SK-N-SH (cell line): ENCODE measurements at regions not wholly inside any gene's neighbourhood (a gene's known extent, or its start where the extent isn't known, plus 50 kb on each side); places are given as distances from the start of the nearest gene placed in this dataset.

Source experiments
- CTCF ChIA-PET: fragments of 300-600, 350-600 bp; formaldehyde crosslinking; extraction: SDS; loops from one replicate; lab custom pipeline; 2021; lab: Yijun Ruan, JAX
- POLR2A ChIA-PET: fragments of 350-600 bp; sonication (Branson Sonifier 250); formaldehyde crosslinking; extraction: SDS; loops from one replicate; lab custom pipeline; 2020; ENCODE audit warnings: antibody characterized with exemption, inconsistent platforms; lab: Yijun Ruan, JAX
- DNase-seq: peaks from one replicate; pipeline ENCODE4 v3.0.0; 2012
- H2AFZ ChIP-seq: fragments of 200-600 bp; sonication (generic); 2 replicates; pipeline ENCODE4 v1.8.1; 2016; ENCODE audit warnings: antibody characterized with exemption, mild to moderate bottlenecking, low read depth
- H3F3A ChIP-seq: fragments of 200-600 bp; sonication (generic); replicated peaks from 2 replicates; pipeline ENCODE3; 2016; ENCODE audit warnings: antibody characterized with exemption, mild to moderate bottlenecking; ENCODE audit not compliant: insufficient read depth
- H3K27ac ChIP-seq, 2 experiments: fragments of 200-500 bp in 1 of 2; fragments of 200-600 bp in 1 of 2; sonication (Bioruptor generic) in 1 of 2; sonication (generic), shearing (Covaris generic) in 1 of 2; 2 replicates each; pipeline versions ENCODE4 v1.5.1 to v1.6.1; 2014 to 2016; ENCODE audit warnings: low read depth in 2 of 2, inconsistent platforms in 1 of 2, low read length in 1 of 2, mild to moderate bottlenecking in 1 of 2, mixed read lengths in 1 of 2
- H3K27me3 ChIP-seq: fragments of 200-600 bp; sonication (generic), shearing (Covaris generic); 2 replicates; pipeline ENCODE4 v1.6.1; 2016; ENCODE audit warnings: mixed run types; ENCODE audit not compliant: insufficient read depth
- H3K36me3 ChIP-seq, 2 experiments: fragments of 200-500 bp in 1 of 2; fragments of 200-600 bp in 1 of 2; sonication (Bioruptor generic) in 1 of 2; sonication (generic) in 1 of 2; replicated peaks in 1 of 2; 2 replicates each; pipeline versions ENCODE3 to v1.5.1; 2014 to 2016; ENCODE audit warnings: low read length in 1 of 2, mild to moderate bottlenecking in 1 of 2; ENCODE audit not compliant: insufficient read depth in 2 of 2, control insufficient read depth in 1 of 2
- H3K4me1 ChIP-seq, 2 experiments: fragments of 200-500 bp in 1 of 2; fragments of 200-600 bp in 1 of 2; sonication (Bioruptor generic) in 1 of 2; sonication (generic), shearing (Covaris generic) in 1 of 2; 2 replicates each; pipeline versions ENCODE4 v1.5.1 to v1.6.1; 2014 to 2016; ENCODE audit warnings: low read depth in 1 of 2, low read length in 1 of 2, mixed run types in 1 of 2; ENCODE audit not compliant: insufficient read depth in 2 of 2, control insufficient read depth in 1 of 2
- H3K4me2 ChIP-seq: fragments of 200-600 bp; sonication (generic), shearing (Covaris generic); 2 replicates; pipeline ENCODE4 v1.6.1; 2017; ENCODE audit warnings: mixed run types
- H3K4me3 ChIP-seq, 2 experiments: fragments of 200-500 bp in 1 of 2; fragments of 200-600 bp in 1 of 2; sonication (Bioruptor generic) in 1 of 2; sonication (generic), shearing (Covaris generic) in 1 of 2; 2 replicates each; pipeline versions ENCODE4 v1.5.1 to v1.8.1; 2014 to 2016; ENCODE audit warnings: low read depth in 2 of 2, inconsistent platforms in 1 of 2, low read length in 1 of 2, mild to moderate bottlenecking in 1 of 2, mixed read lengths in 1 of 2, moderate library complexity in 1 of 2
- H3K79me2 ChIP-seq: fragments of 200-600 bp; sonication (generic); 2 replicates; pipeline ENCODE4 v1.8.1; 2017; ENCODE audit warnings: mild to moderate bottlenecking; ENCODE audit not compliant: insufficient read depth
- H3K9ac ChIP-seq: fragments of 200-600 bp; sonication (generic); 2 replicates; pipeline ENCODE4 v1.6.1; 2017; ENCODE audit warnings: mixed run types
- H3K9me2 ChIP-seq: fragments of 200-600 bp; sonication (generic); 2 replicates; pipeline ENCODE4 v1.6.1; 2017; ENCODE audit warnings: mixed run types
- H3K9me3 ChIP-seq: fragments of 200-600 bp; sonication (generic); 2 replicates; pipeline ENCODE4 v1.6.1; 2017; ENCODE audit warnings: mixed run types, mild to moderate bottlenecking, moderate library complexity
- H4K20me1 ChIP-seq: fragments of 200-600 bp; sonication (generic); 2 replicates; pipeline ENCODE4 v1.6.1; 2017; ENCODE audit warnings: mild to moderate bottlenecking, mixed run types; ENCODE audit not compliant: insufficient read depth
- CHD2 ChIP-seq: fragments of 150-350 bp; IDR thresholded peaks from 2 replicates; pipeline ENCODE4 v1.6.1; 2018; ENCODE audit warnings: low read length; ENCODE audit not compliant: partially characterized antibody
- CTCF ChIP-seq: fragments of 200-600 bp; sonication (generic); IDR thresholded peaks from 2 replicates; pipeline ENCODE4 v1.6.1; 2017; ENCODE audit warnings: antibody characterized with exemption, mild to moderate bottlenecking, moderate library complexity
- ELF1 ChIP-seq: IDR thresholded peaks from 2 replicates; pipeline ENCODE4 v1.4.0; 2012
- EP300 ChIP-seq, 2 experiments: IDR thresholded peaks; 2 replicates each; pipeline versions ENCODE4 v1.4.0 to v1.6.1; 2012; ENCODE audit warnings: borderline replicate concordance in 1 of 2, low read depth in 1 of 2, low read length in 1 of 2
- FOSL2 ChIP-seq: IDR thresholded peaks from 2 replicates; pipeline ENCODE4 v1.4.0; 2012; ENCODE audit warnings: low read depth, mild to moderate bottlenecking, moderate library complexity, borderline replicate concordance
- FOXJ3 ChIP-seq: sonication (generic); formaldehyde crosslinking; IDR thresholded peaks from 2 replicates; pipeline ENCODE4 v1.5.1; 2020; ENCODE audit warnings: mild to moderate bottlenecking, missing genetic modification reagents
- IRF3 ChIP-seq: fragments of 150-350 bp; IDR thresholded peaks from 2 replicates; pipeline ENCODE4 v1.6.1; 2016; ENCODE audit warnings: mild to moderate bottlenecking, low read depth, low read length
- JUND ChIP-seq: IDR thresholded peaks from 2 replicates; pipeline ENCODE4 v1.4.0; 2012
- MAX ChIP-seq: IDR thresholded peaks from 2 replicates; pipeline ENCODE4 v1.4.0; 2012; ENCODE audit warnings: low read depth
- MXI1 ChIP-seq: IDR thresholded peaks from 2 replicates; pipeline ENCODE4 v1.6.1; 2012; ENCODE audit warnings: mild to moderate bottlenecking, low read depth, low read length, improper control_type of control experiment
- NRF1 ChIP-seq: IDR thresholded peaks from 2 replicates; pipeline ENCODE4 v1.6.1; 2012; ENCODE audit warnings: low read depth, mild to moderate bottlenecking, low read length
- PBX3 ChIP-seq: IDR thresholded peaks from 2 replicates; pipeline ENCODE4; 2012
- POLR2AphosphoS5 ChIP-seq: IDR thresholded peaks from 2 replicates; pipeline ENCODE4 v1.6.1; 2012; ENCODE audit warnings: low read depth, low read length
- RFX5 ChIP-seq: IDR thresholded peaks from 2 replicates; pipeline ENCODE4 v1.6.1; 2012; ENCODE audit warnings: mild to moderate bottlenecking, improper control_type of control experiment, low read length
- SMC3 ChIP-seq: IDR thresholded peaks from 2 replicates; pipeline ENCODE4 v1.6.1; 2012; ENCODE audit warnings: low read depth, low read length, improper control_type of control experiment
- TAF1 ChIP-seq: IDR thresholded peaks from 2 replicates; pipeline ENCODE4 v1.6.1; 2012; ENCODE audit warnings: low read depth, mild to moderate bottlenecking, low read length, moderate library complexity, borderline replicate concordance
- TCF12 ChIP-seq: IDR thresholded peaks from 2 replicates; pipeline ENCODE4 v1.4.0; 2012
- USF2 ChIP-seq: fragments of 150-350 bp; IDR thresholded peaks from 2 replicates; pipeline ENCODE4 v1.6.1; 2017; ENCODE audit warnings: antibody characterized with exemption, low read length, low read depth, borderline replicate concordance
- ZBTB33 ChIP-seq: IDR thresholded peaks from 2 replicates; pipeline ENCODE4 v1.4.0; 2012; ENCODE audit warnings: low read depth, borderline replicate concordance
- WGBS: methylation state at CpG from one replicate; pipeline ENCODE4 v1.1.6; 2017; ENCODE audit warnings: low lambda C conversion rate; 5-methylcytosine and 5-hydroxymethylcytosine counted together

GRCh38 chr2:144152817-144153271 lies 367.1 kb downstream of the ZEB2 start:
- Histone ChIP-seq H3K79me2 (no peaks in the 10 kb centered on the region), H3K4me2 (peak overlapping the region; percentile 34; the same call in 1 of the 2 replicates)
- TF ChIP-seq JUND (peak; percentile 27; the same call in 1 of the 2 replicates), SMC3 (no peak), ELF1 (0 out of 2 replicates have a peak, but pooled peaks have one; percentile 54), CTCF (peak; percentile 19), PBX3 (peak; percentile 17; the same call in 1 of the 2 replicates), NRF1 (no peak), TCF12 (peak; percentile 61), RFX5 (no peak), FOSL2 (peak; percentile 38; the same call in 1 of the 2 replicates), FOXJ3 (CRISPR knock-in tag) (no peak), EP300 (IDR thresholded peaks at IDR 0.05; ENCODE audit: borderline replicate concordance in 1 of 2, low read depth in 1 of 2, low read length in 1 of 2) (peak in 1 of 2 experiments; percentile 32; a peak in 1 of 4 replicates), MXI1 (no peak), USF2 (no peak)
- TF ChIP-seq, all 33 proteins: peak for 7
- H3K4me1 ChIP-seq: peaks cover 0 to 12% of the 10 kb centered on the region in 2 experiments; a peak in 3 of 4 replicates
- H4K20me1 ChIP-seq: no peaks in the 10 kb centered on the region
- WGBS: 31% methylated on average over 5 of the region's 5 CpGs
- no peaks in the 10 kb centered on the region for H3K27me3 ChIP-seq
- no peak overlapping the region for H3K9ac ChIP-seq
- H2AFZ ChIP-seq: peak overlapping the region; percentile 69; the same call in 1 of the 2 replicates
- H3K9me3 ChIP-seq: no peaks in the 10 kb centered on the region
- ChIA-PET POLR2A (no interaction called here), CTCF (no interaction called here)
- peak overlapping the region in 1 of 2 experiments; percentile 62; a peak in 2 of 4 replicates for H3K27ac ChIP-seq
- H3K9me2 ChIP-seq: no peaks in the 10 kb centered on the region
- no peaks in the 10 kb centered on the region for H3K36me3 ChIP-seq
- H3K4me3 ChIP-seq: no peak overlapping the region
- DNase-seq: no peak
- peaks cover 14% of the 10 kb centered on the region for H3F3A ChIP-seq

GRCh38 chr2:144151851-144152250 lies 368.1 kb downstream of the ZEB2 start:
- H2AFZ ChIP-seq: no peak overlapping the region
- H3F3A ChIP-seq: peaks cover 14% of the 10 kb centered on the region
- H3K27me3 ChIP-seq: no peaks in the 10 kb centered on the region
- DNase-seq: no peak
- no peak overlapping the region for H3K27ac ChIP-seq
- H4K20me1 ChIP-seq: no peaks in the 10 kb centered on the region
- no peaks in the 10 kb centered on the region for H3K36me3 ChIP-seq
- WGBS: 91% methylated on average over 2 of the region's 2 CpGs
- CTCF ChIA-PET: no interaction called here
- no peak overlapping the region for H3K4me2 ChIP-seq
- no peak overlapping the region for H3K9ac ChIP-seq
- peaks cover 0 to 12% of the 10 kb centered on the region in 2 experiments; a peak in 3 of 4 replicates for H3K4me1 ChIP-seq
- no peaks in the 10 kb centered on the region for H3K9me2 ChIP-seq
- TF ChIP-seq IRF3: no peak
- no peak for TF ChIP-seq MXI1
- no peak for TF ChIP-seq SMC3
- no peak for TF ChIP-seq ZBTB33
- no peak for TF ChIP-seq POLR2AphosphoS5
- no peak for TF ChIP-seq RFX5
- TF ChIP-seq CHD2: no peak
- TF ChIP-seq MAX: no peak
- TF ChIP-seq ELF1: no peak
- TF ChIP-seq FOXJ3 (CRISPR knock-in tag): no peak
- no peak for TF ChIP-seq TAF1
- no peak overlapping the region for H3K4me3 ChIP-seq
- H3K9me3 ChIP-seq: no peaks in the 10 kb centered on the region
- H3K79me2 ChIP-seq: no peaks in the 10 kb centered on the region
- POLR2A ChIA-PET: no interaction called here
